GM19328 (cell line): ENCODE measurements at regions not wholly inside any gene's neighbourhood (a gene's known extent, or its start where the extent isn't known, plus 50 kb on each side); places are given as distances from the start of the nearest gene placed in this dataset.

Source experiments
- ATAC-seq: cut with Tn5 transposase; IDR thresholded peaks from one replicate; pipeline ENCODE4 v1.9.1; 2021; ENCODE audit warnings: mild to moderate bottlenecking, moderate library complexity; ENCODE audit not compliant: unreplicated experiment

DNA sequence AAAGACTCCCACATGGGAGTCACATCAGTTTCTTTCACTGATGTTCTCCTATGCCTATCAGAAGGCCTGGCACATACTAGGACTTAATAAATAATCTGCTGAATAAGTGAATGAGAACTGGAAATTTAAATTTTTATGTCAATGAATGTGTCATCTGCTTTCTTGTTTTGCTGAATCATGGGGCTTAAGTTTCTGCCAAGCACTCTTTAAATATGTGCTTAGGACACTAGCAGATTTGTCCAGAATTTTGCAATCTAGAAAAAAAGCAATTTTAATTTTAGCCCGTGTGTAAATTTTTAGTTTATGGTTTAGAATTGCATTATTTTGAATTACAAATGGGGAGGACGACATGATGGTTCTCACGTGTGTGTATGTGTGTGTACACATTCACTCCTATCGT lies 803.1 kb downstream of the USP25 start:
- no peak for ATAC-seq

DNA sequence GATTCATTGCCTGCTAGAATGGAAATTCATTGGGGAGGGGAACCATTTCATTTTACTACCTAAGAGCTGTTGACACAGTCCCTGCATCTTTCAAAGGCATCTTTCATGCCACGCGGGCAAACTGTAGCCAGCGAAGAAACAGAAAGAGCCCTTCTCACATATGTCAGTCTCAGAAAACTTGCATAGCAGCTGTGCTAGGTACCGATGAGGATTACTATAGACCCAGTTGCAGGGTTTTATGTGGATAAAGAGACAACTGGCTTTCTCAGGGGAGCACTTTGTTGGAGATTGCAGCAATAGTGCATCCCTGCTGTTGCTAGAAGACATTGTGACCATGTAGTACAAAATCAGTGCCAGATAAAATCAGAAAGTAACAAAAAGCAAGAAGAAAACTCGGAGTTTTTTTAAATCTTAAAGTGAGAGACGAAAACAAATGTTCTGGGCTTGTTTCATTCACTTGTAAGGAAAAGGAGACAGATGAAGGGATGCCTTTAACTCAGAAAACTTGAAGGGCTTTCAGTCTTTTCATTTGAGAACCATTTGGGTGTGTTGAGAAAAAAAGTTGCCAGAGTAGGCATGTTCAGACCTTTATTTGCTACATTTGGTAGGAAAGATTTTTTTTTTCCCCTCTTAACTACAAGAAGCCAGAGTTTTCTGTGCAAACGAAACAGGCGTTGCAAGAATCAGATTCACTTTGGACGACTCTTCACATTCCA lies 804.1 kb downstream of the USP25 start:
- no peak for ATAC-seq

DNA sequence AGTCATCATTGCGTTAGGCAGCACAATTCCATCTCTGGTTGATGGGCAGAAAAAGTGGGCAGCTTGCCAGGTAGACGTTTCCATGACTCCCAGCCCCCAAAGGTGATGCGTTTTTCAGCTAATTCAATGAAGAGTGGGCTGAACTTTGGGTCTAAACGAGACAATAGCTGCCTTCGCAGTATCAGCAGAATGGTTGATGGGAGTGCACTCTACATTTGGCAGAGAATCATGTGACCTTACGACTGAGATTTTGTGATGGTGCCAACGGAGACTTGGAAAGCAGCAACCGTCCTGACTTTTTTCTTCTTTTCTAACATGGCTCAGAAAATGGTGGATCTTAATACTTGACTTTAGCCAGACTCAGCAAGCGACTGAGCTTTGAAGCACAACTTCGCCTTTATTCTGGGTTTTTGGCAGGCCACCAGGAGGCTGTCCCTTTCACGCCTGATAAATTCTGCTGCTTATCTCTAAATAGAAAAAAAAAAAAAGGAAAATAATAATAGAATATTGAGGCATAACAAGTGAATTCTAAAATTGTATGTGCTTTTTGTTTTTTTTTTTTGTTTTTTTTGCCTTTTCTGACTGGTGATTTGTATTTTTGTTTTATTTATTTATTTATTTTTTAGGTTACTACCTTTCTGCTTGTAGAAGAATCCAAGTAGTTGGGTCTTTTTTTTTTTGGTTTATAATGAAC lies 804.8 kb downstream of the USP25 start:
- ATAC-seq, result no peak

DNA sequence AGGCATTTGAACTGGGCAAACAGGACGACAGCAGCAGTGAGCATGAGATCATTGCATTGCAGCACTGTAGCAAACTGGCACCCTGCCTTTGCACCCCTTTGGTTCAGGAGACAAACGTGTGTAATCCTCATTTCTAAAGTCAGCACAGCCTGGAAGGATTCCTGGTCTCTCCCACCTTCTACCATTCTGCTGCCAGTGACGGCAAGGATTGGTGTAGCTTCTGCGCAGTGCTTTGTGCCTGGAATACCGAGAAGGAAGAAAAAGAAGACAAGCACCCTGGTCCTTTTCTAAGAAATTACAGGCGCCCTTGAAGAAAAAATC lies 805.3 kb downstream of the USP25 start:
- no peak for ATAC-seq

DNA sequence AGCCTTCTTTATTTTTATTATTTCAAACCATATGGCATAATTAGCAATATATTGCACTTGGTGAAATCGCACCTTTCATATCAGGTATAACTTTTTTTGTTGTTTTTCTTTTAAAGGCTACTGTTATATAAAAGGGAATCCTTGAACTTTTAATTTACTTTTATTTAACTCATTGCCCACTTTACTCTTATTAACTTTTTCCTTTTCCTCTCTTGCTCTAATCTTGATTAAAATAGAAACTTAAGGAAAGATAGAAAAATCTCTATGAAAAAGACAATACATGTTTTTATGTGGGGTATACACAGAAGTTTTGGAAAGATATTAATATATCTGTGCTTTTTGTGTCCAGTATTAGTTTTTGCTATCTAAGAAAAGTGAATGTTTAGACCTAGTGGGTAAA lies 805.8 kb downstream of the USP25 start:
- no peak for ATAC-seq

DNA sequence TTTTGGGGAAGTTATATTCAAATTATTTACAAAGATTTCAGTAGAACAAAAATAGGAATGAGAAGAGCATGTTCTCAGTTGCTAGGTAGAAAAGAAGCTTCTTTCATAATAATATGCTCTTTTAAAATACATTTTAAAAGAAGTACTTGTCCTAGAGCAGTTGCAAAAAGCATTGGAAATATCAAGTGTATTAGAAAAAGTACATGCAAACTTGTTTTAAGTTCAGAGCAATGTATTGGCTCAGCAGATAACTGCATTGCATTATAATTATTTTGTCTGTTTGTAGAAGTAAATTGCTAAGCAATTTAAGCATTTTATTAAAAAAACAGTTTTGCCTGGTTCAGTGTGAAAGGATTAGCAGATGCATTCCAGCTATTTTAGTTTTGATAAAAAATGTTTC lies 806.4 kb downstream of the USP25 start:
- ATAC-seq, result no peak

DNA sequence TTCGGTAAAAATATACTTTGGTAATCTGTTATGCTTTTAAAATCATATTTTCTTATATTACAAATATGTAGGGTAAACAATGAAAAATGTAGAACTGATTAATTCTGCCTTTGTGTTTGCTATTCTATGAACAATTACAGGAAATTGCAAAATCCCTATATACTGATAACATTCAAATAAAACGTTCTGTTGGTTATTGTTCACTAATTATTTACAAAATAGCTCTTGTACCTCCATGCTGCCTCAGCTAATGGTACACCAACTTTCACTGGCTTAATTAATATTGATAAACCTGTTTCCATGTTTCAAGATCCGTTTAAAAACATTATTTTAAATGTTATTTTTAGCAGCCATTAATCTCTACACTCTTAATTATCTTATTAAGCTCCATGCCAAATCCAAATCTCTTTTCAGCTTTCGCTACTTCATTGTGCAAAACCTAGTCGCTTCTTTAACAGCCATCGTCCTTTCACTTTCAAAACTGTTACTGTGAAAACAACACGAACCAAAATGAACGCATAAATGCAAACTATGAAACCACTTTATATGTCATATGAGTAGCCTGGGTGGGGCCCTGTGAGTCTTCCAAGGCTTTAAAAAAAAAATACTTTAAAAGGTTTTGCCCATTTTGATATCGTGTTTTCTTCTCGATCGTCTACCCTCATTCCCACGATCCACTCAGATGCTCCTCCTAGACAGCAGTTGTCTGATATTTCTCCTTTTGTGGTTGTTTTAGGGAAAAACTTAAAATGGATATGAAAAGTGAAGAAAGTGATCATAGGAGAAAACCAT lies 807.1 kb downstream of the USP25 start:
- no peak for ATAC-seq

DNA sequence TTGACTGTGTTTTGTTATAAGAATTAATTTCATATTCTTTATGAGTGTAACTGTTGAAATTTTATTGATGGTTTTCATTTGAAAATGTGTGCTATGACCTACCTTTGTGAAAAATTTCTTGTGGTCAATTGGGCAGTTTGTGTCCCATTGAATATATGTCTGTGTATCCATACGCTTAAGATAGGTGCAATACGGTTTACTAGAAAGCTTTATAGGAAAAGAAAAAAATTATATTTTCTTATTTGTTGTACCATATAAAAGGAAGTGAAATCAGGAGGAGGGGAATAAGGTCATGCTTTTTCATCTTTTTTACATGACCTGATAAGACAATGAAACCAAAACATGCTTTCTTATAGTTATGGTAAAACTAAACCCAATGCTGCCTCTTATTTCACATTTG lies 807.7 kb downstream of the USP25 start:
- no peak for ATAC-seq

DNA sequence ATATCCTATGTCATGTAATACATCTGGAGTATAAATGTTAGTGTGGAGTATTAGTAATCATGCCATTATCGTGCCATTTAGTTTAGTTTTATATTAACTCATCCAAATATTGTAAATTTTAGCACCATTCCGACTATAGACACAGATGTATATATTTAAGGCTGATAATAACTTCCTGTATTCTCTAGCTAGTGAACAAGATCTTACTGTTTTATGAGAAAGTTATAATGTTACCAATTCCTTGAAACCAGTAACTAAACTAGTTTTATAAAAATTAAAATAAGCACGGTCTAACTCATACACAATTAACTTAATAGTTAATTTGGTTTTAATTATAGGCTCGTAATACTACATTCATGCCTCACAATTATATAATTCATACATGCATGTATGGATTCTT lies 808.6 kb downstream of the USP25 start:
- no peak for ATAC-seq

DNA sequence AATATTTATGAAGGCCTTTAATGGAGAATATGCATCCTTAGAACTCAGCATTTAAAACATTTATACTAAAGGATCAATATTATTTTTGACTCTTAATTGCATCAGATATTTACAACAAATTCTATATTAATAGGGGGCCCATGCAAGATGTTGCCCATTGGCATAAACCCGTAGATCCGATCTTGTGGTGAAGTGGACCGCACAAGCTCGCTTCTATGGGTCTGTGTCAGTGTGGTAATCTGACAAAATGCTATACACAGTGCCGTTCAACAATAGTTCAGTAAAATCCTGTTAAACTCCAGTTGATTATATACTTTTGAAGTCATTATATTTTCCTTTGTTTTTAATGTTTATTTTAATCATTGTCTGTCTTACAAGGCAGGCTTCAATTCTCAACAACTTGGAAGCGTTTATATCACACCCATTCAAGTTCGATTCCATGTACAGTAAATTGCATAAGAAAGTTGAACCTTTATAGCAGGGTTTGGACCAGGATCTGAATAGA lies 809.2 kb downstream of the USP25 start:
- ATAC-seq, result no peak

DNA sequence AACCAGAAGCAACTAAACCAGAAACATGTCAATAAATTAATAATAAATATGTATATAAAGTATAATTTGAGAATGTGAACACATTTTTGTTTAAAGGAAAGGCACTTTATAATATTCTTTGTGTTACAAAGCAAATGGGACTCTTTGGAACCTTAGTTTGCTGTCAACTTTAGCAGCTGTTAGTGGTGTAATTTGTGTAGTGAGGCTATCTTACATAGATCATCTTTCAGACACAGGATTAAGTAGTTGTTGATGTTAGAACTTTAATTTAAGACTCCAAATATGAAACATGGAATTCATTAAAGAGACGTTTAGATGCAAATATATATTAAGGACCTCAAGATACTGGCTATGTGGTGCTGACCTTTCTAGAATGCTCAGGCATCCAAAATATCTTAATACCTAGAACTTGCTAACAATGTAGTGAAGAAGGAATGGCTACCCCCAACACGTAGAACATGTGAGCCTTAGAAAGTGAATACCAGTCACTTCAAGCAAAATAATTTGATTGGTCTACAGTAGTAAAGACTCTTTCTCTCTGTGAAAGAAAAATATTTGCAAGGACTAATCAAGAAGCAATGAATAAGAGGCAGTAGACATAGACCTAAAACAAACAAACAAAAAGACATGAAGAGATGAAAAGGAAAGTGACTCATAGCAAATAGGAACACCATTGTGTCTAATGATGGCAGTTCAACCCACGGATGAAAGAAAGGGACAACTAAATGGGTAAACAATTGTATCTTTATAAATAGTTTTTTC lies 811.4 kb downstream of the USP25 start:
- no peak for ATAC-seq

DNA sequence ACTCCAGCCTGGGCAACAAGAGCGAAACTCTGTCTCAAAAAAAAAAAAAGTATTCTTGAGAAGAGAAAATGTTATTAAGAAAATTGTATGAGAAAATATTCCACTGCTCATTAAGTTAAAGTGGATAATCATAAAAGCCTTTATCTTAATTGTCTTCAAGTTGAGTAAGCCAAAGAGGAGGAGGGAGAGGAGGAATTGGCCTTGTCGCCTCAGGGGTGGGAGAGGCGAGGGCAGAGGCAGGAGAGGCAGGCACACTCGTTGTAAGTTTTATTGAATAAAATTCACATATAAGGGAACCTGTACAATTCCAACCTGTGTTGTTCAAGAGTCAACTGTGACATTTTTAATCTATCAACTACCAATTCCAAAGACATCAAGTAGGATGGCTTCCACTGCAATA lies 820.3 kb downstream of the USP25 start:
- ATAC-seq, result no peak

DNA sequence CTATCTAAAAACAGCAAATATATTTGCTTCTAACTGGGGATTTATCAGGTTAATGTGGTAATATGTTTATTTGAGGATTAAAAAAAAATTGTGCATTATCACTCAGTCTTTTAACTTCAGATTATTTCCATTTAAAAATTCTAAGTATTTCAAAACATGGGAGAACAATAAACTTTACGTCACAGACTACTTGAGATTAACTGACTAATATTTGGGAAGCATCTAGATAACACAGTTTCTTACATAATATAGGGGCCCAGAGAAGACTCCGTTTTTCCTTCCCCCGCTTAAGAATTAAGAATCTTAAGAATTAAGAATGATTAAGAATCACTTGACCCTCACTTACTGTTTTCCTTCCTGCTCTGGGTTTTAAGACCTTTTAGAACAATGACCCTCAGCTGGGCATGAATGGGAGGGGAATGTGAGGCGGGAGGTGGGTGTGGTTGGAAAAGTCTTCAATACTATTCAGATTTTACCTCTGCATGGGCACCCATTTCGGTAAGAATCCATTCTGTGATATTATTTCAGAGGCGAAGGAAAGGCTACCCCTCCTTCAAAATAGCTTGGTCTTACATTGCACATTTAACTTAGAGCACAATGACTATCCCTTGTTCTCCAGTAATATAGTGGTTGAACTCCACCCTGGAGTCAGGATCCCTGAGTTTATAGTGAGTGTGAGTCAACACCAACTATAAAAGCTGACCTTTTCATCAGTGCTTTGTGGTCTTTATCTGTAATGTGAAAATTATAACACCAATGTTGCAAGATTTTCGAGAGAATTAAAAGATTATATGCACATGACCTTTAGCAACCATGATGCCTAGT lies 821.3 kb downstream of the USP25 start:
- no peak for ATAC-seq

DNA sequence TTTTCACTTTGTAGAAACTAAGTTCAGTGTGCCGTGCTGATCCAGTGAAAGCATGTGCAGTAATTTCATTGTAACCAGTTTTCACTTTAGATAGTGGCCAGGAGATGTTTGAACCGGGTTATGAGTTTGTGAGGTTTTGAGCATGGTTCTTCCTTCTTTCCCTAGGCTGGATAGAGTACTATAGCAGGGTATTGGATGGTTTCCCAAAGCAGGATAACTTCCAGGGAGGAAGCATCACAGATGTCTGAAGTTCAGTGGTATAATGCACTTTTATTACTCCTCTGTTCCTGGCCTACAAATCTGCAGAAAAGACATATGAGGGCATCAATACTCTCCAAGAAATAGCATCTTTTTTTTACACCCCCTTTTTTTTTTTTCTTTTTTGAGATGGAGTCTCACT lies 823.1 kb downstream of the USP25 start:
- no peak for ATAC-seq

DNA sequence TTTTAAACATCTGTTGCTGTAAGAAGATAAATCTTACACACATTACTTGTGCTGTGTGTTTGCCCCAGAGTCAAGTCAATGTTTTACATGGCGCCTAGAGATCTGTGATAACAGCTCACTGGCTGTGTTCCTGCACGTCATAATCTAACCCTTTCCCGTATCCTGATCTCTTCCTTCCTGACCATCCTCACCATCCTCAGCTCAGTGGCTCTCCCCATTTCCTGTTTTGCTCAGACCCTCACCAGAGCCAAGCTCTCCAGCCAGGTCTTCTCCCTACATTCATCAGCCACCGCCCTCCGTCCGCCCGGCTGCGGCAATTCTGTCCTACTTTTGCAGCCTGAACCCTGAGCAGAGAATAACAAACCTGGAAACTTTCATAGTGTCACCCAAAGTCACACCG lies 824.7 kb downstream of the USP25 start:
- ATAC-seq, result no peak

DNA sequence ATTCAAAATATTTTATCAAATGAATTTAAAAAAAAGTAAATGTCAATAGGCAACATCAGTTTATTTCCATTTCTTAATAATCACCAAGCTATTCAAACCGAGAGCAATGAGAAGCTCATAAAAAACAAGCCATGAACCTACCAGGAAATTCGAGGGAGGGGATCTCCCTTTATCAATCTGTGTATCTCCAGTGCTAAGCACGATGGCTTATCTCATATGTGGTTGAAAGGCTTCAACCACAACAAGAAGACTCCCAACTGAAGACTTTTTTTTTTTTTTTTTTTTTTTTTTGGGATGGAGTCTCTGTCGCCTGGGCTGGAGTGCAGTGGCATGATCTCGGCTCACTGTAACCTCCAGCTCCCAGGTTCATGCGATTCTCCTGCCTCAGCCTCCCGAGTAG lies 833.3 kb downstream of the USP25 start:
- ATAC-seq, result no peak

DNA sequence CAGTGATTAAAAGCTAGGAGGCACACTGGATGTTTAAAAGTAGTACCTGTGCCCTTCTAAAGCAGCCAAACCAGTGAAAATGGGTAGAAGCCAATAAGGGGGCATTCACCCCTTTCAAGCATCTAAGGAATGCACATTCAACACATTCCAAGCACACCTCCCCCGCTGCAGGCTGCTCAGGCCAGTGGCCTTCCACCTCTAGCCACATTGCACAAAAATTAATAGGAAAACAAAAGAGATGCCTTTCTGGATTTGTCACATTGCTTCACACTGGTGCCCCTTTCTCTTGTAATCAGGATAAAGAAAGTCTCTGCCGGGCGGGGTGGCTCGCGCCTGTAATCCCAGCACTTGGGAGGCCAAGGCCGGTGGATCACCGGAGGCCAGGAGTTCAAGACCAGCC lies 834.0 kb downstream of the USP25 start:
- ATAC-seq, result no peak

DNA sequence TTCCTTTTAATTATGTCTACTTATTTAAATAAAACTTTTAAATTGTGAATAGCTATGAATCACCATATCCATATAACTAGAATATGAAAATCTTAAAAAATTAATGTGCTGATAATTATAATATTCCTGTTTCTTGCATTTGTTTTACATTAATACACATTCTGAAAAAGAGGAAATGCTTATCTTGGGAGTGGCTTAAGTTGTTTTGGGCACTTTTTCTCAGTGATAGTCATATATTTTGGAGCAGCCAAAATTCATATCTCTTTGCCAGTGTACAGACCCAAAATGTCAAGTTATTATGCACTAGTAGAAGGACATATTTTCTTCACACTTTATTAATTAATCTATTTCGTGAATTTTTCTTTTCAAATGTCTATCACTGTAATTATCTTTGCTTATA lies 838.5 kb downstream of the USP25 start:
- ATAC-seq, result no peak

DNA sequence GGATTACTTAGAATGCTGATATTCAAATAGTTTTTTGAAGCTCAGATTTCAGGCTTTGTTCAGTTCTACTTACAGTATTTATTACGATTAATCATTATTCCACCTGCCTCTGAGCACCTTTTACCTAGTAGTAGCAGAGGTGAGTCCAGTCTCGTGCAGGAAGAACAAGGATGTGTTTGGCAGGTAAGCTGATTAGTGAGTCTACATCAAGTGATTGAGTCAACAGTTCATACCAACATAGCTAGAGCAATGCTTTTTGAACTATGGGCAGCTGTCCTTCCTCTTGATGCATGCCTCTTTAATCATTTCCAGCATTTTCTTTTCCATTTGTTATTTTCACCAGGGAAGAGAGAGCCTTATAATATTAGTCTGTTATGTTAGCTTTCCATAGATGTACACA lies 838.9 kb downstream of the USP25 start:
- no peak for ATAC-seq

DNA sequence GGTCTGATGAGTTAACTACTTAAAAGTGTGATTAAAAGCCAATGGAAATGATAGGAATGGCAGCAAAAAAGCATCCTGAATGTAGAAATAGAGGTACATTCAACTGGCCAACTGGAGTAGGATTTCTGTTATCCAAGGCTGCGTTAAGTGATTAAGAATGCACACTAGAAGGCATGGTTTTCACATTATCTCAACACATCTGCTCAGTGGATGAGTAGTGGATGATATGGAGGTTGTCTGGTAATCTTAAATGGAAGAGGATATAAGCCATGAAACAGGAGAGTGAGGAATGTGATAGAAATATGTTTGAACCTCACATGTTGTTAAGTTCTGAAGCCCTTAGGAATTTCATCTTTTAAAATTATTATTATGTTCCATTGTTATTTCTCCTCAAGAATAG lies 839.9 kb downstream of the USP25 start:
- no peak for ATAC-seq
